ENCODE measurements at regions not wholly inside any gene's neighbourhood (a gene's known extent, or its start where the extent isn't known, plus 50 kb on each side); places are given as distances from the start of the nearest gene placed in this dataset.

DNA sequence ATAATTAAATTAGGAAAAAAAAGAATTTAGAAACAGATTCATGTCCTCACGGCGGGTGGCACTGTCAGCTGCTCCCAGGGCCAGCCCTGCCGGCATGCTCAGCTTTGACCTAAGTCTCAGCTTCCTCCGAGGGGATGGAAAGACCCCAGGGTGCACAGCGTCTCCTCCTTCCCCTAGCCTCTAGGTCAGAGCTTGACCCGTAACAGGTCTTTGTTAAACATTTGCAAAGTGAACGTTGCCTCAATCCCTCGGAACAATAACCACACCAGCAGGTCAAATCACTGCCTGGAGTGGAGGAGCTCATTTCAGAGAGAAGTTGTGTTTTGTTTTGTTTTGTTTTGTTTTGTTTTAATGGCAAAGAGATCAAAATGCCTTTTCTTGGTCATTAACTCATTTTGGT lies 171.3 kb downstream of the TMEM18 start:
- no peaks in the 10 kb centered on the region for H3K36me3 ChIP-seq
- H3K27me3 ChIP-seq: no peaks in the 10 kb centered on the region
- ATAC-seq: no peak
- intact Hi-C loops (cut with DNase I; ENCODE audit: low total_unique reads) (no loop called here), in situ Hi-C loops (cut with MboI; ENCODE audit: low sequenced_read_pairs in 4 of 4) (no loop called here)
- H3K4me3 ChIP-seq: no peak overlapping the region
- TF ChIP-seq POLR2A (IDR thresholded peaks at IDR 0.05): no peak
- TF ChIP-seq, protein P1, sequence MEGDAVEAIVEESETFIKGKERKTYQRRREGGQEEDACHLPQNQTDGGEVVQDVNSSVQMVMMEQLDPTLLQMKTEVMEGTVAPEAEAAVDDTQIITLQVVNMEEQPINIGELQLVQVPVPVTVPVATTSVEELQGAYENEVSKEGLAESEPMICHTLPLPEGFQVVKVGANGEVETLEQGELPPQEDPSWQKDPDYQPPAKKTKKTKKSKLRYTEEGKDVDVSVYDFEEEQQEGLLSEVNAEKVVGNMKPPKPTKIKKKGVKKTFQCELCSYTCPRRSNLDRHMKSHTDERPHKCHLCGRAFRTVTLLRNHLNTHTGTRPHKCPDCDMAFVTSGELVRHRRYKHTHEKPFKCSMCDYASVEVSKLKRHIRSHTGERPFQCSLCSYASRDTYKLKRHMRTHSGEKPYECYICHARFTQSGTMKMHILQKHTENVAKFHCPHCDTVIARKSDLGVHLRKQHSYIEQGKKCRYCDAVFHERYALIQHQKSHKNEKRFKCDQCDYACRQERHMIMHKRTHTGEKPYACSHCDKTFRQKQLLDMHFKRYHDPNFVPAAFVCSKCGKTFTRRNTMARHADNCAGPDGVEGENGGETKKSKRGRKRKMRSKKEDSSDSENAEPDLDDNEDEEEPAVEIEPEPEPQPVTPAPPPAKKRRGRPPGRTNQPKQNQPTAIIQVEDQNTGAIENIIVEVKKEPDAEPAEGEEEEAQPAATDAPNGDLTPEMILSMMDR (IDR thresholded peaks at IDR 0.05 in 4 of 5, conservative IDR thresholded peaks at IDR 0.05 in 1 of 5): no peak
- no peaks in the 10 kb centered on the region for H3K4me1 ChIP-seq
- H3K27ac ChIP-seq: no peak overlapping the region
- no peak for DNase-seq
- H3K9me3 ChIP-seq: no peaks in the 10 kb centered on the region

DNA sequence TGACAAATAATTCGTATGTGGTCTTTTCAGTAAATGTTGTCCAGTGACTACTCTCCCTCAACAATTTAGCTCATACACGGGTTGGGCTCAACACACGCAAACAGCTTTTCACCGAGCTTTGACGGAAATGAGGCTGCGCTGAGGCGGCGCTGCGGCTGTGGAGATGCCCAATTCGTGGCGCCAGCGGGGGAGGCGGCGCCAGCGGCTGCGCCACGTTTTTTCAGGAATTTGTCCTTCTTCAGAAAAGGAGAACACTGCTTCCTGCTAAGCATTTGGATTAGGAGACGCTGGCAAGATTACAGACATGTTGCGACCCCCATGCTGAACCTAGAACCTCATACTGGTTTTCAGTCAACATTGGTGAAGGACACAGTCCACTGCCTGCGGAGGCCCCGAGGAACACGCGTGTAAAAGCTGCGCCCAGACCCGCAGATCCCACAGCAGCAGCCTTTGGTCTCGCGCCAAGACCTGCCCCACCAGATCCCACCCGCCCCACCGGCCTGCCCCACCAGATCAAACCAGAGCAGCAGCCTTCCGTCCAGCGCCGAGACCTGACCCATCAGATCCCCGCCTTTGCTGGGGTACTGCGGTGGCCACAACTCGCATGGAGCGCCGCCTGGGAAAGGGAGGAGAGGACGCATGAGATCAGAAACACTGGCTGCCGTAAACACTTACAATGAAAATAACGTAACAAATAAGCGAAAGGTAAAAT lies 173.8 kb downstream of the TMEM18 start:
- Histone ChIP-seq H3K36me3 (no peaks in the 10 kb centered on the region), H3K4me3 (no peak overlapping the region), H3K27ac (no peak overlapping the region), H3K4me1 (no peaks in the 10 kb centered on the region), H3K27me3 (no peaks in the 10 kb centered on the region), H3K9me3 (no peaks in the 10 kb centered on the region)
- DNase-seq: no peak
- intact Hi-C loops (cut with DNase I; ENCODE audit: low total_unique reads): no loop called here
- in situ Hi-C loops (cut with MboI; ENCODE audit: low sequenced_read_pairs in 4 of 4): no loop called here
- ATAC-seq: no peak
- TF ChIP-seq POLR2A (IDR thresholded peaks at IDR 0.05): no peak
- TF ChIP-seq, protein P1 (IDR thresholded peaks at IDR 0.05 in 4 of 5, conservative IDR thresholded peaks at IDR 0.05 in 1 of 5): no peak

DNA sequence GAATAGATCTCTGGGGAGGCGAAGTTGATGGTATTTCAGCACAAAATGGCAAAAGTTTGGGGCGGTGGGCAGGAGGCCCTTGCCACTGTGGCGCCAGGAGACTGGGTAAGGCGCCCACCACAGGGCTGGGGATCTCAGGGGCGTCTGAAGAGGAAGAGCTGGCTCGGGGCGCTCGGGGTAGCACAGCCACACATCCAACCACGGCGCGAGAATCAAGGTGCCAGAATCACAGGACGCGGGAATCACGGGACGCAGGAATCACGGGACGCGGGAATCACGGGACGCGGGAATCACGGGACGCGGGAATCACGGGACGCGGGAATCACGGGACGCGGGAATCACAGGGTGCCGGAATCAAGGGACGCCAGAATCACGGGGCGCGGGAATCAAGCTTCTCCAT lies 174.4 kb downstream of the TMEM18 start:
- in situ Hi-C loops (cut with MboI; ENCODE audit: low sequenced_read_pairs in 4 of 4): no loop called here
- DNase-seq: no peak
- Histone ChIP-seq H3K27me3 (no peaks in the 10 kb centered on the region), H3K4me3 (no peak overlapping the region), H3K36me3 (no peaks in the 10 kb centered on the region), H3K9me3 (no peaks in the 10 kb centered on the region), H3K27ac (no peak overlapping the region), H3K4me1 (no peaks in the 10 kb centered on the region)
- intact Hi-C loops (cut with DNase I; ENCODE audit: low total_unique reads): no loop called here
- no peak for TF ChIP-seq POLR2A (IDR thresholded peaks at IDR 0.05)
- TF ChIP-seq, protein P1 (IDR thresholded peaks at IDR 0.05 in 4 of 5, conservative IDR thresholded peaks at IDR 0.05 in 1 of 5): no peak
- ATAC-seq: no peak

DNA sequence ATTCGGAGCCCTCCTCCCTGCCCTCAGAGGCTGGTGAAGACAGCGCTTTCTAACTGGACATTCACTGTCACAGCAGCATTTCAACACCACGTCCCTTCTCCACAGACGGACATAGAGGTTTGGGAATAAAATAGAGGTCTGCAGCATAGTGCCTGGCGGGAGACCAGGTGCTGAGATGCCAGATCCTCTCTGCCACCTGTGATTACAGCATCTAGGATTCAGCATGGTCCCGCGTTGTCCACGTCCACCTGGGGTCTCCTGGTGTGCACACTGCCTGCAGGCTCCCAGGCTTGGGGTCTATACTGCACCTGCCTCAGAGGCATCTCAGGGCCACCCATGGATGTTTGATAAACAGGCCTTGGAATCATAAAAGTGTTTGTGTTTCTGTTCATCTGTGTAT lies 175.5 kb downstream of the TMEM18 start:
- no peak for TF ChIP-seq POLR2A (IDR thresholded peaks at IDR 0.05)
- TF ChIP-seq, protein P1 (IDR thresholded peaks at IDR 0.05 in 4 of 5, conservative IDR thresholded peaks at IDR 0.05 in 1 of 5): no peak
- H3K27me3 ChIP-seq: no peaks in the 10 kb centered on the region

DNA sequence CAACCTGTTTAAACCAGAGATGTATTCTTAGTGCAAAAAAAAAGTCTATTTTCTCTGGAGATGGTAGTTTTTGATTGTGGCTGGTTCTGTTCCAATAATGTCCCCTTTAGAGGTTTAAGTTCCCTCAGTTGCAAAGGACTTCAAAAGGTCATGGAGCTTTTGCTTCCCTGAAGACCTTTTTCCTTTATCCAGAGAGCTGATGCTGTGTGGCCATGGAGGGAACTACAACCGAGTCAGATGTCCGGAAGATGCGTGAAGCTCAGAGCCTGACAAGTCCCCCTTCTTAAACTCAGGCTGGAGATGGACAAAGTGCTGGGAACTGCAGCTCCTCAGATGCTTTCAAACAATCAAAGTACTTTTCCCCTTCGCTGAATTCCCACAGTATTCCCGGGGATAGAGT lies 176.1 kb downstream of the TMEM18 start:
- TF ChIP-seq, protein P1 (IDR thresholded peaks at IDR 0.05 in 4 of 5, conservative IDR thresholded peaks at IDR 0.05 in 1 of 5): no peak
- no peak for TF ChIP-seq POLR2A (IDR thresholded peaks at IDR 0.05)
- H3K27me3 ChIP-seq: no peaks in the 10 kb centered on the region
- H3K9me3 ChIP-seq: no peaks in the 10 kb centered on the region
- H3K27ac ChIP-seq: no peak overlapping the region
- H3K4me1 ChIP-seq: no peaks in the 10 kb centered on the region
- no peaks in the 10 kb centered on the region for H3K36me3 ChIP-seq
- ATAC-seq: no peak
- no peak overlapping the region for H3K4me3 ChIP-seq
- intact Hi-C loops (cut with DNase I; ENCODE audit: low total_unique reads): no loop called here
- in situ Hi-C loops (cut with MboI; ENCODE audit: low sequenced_read_pairs in 4 of 4): no loop called here
- DNase-seq: no peak

More for the DNA sequence above, 175.5 kb downstream of the TMEM18 start:
- Histone ChIP-seq H3K4me3 (no peak overlapping the region), H3K36me3 (no peaks in the 10 kb centered on the region), H3K4me1 (no peaks in the 10 kb centered on the region), H3K27ac (no peak overlapping the region), H3K9me3 (no peaks in the 10 kb centered on the region)
- ATAC-seq: no peak
- intact Hi-C loops (cut with DNase I; ENCODE audit: low total_unique reads): no loop called here
- in situ Hi-C loops (cut with MboI; ENCODE audit: low sequenced_read_pairs in 4 of 4): no loop called here
- no peak for DNase-seq

All from gastrocnemius medialis (tissue), 4 donors.